ENCODE measurements at regions not wholly inside any gene's neighbourhood (a gene's known extent, or its start where the extent isn't known, plus 50 kb on each side); places are given as distances from the start of the nearest gene placed in this dataset.

DNA sequence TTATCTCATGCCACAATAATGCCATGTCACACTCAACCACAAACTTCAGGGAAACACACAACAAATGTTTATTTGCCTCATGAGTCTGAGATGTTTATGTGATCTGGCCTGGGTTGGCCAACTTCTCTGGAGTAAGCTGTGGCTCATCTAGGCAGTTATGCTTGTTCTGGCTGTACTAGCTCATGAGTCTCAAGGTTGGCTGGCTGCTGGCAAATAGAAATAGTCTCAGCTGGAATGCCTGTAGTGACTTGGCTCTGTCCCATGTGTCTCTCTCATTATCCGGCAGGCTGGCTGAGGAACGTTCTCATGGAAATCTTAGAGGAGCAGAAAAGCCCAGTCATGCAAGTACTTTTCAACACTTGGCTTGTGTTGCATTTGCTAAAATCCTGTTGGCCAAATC lies 234.9 kb upstream of the CDH2 start:
- TF ChIP-seq CTCF (conservative IDR thresholded peaks at IDR 0.05 in 1 of 2, IDR thresholded peaks at IDR 0.05 in 1 of 2; ENCODE audit: extremely low read depth in 1 of 2, insufficient read depth in 1 of 2, low read depth in 1 of 2, low read length in 2 of 2) (no peak), EZH2 (IDR thresholded peaks at IDR 0.05; ENCODE audit: borderline replicate concordance, low read length) (no peak)

Data from mammary epithelial cell (primary cell).